ELF-1 (cell line): ENCODE measurements at regions not wholly inside any gene's neighbourhood (a gene's known extent, or its start where the extent isn't known, plus 50 kb on each side); places are given as distances from the start of the nearest gene placed in this dataset.

Experiments
- DNase-seq: peaks from one replicate; pipeline ENCODE4 v3.0.0-alpha.2; 2016; ENCODE audit warnings: low read depth, low spot score

GRCh38 chr12:76706761-76707160, 57.2 kb upstream of the ZDHHC17 start:
- DNase-seq = no peak

- no peak for DNase-seq
These were observed 56.1 kb upstream of the ZDHHC17 start for GRCh38 chr12:76707772-76708171.

GRCh38 chr12:76708296-76708695, 55.6 kb upstream of the ZDHHC17 start:
- no peak for DNase-seq

- DNase-seq = no peak
These were observed 52.7 kb upstream of the ZDHHC17 start for GRCh38 chr12:76711241-76711640.

GRCh38 chr12:76713130-76713529, 50.8 kb upstream of the ZDHHC17 start:
- no peak for DNase-seq

- DNase-seq = no peak
These were observed 49.9 kb upstream of the ZDHHC17 start for GRCh38 chr12:76713986-76714385.
